ENCODE measurements at regions not wholly inside any gene's neighbourhood (a gene's known extent, or its start where the extent isn't known, plus 50 kb on each side); places are given as distances from the start of the nearest gene placed in this dataset.
"Not testable (repeated sequence)": the region's sequence is repeated elsewhere in the genome, so short reads cannot be mapped to it uniquely, and the experiment has no call there.

DNA sequence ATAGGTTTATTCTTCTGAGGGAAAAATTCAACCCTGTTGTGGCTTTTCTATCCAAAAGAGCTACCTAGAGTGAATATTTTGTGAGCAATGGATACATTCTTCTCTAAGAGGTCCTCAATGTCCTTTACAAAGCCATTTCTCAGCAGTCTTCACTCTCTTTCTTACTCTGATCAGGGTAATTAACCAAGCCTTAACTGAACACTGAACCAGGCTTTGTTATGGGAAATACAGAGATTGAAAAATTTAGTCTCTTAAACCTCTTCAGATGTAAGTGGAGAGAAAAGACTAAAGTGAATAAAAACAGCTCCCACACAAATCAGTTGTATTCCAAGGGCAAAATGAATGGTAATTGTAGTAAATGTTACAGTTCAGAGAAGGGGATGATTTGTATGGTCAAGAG lies 64.0 kb upstream of the XIST start:
- H3K9me3 Mint-ChIP-seq (ENCODE audit: insufficient read depth): no peaks in the 10 kb centered on the region
- no peak overlapping the region for H3K27ac ChIP-seq (ENCODE audit: low read length in 2 of 2)
- no peak overlapping the region for H3K27ac Mint-ChIP-seq
- no peak overlapping the region for H3K9ac ChIP-seq (ENCODE audit: low read length)
- no peaks in the 10 kb centered on the region for H3K36me3 ChIP-seq (replicated peaks in 1 of 2; ENCODE audit: control extremely low read depth in 1 of 2, control insufficient read depth in 1 of 2, extremely low read depth in 1 of 2, insufficient read depth in 2 of 2, low read length in 1 of 2)
- H3K27me3 Mint-ChIP-seq: no peaks in the 10 kb centered on the region
- TF ChIP-seq, protein P1, sequence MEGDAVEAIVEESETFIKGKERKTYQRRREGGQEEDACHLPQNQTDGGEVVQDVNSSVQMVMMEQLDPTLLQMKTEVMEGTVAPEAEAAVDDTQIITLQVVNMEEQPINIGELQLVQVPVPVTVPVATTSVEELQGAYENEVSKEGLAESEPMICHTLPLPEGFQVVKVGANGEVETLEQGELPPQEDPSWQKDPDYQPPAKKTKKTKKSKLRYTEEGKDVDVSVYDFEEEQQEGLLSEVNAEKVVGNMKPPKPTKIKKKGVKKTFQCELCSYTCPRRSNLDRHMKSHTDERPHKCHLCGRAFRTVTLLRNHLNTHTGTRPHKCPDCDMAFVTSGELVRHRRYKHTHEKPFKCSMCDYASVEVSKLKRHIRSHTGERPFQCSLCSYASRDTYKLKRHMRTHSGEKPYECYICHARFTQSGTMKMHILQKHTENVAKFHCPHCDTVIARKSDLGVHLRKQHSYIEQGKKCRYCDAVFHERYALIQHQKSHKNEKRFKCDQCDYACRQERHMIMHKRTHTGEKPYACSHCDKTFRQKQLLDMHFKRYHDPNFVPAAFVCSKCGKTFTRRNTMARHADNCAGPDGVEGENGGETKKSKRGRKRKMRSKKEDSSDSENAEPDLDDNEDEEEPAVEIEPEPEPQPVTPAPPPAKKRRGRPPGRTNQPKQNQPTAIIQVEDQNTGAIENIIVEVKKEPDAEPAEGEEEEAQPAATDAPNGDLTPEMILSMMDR (IDR thresholded peaks at IDR 0.05): no peak
- no peak for TF ChIP-seq EZH2 (IDR thresholded peaks at IDR 0.05; ENCODE audit: borderline replicate concordance, insufficient read depth, low read depth, low read length, poor library complexity, severe bottlenecking)
- no peaks in the 10 kb centered on the region for H3K4me1 Mint-ChIP-seq
- DNase-seq (no peak), ATAC-seq (ENCODE audit: low read depth) (no peak)
- no peaks in the 10 kb centered on the region for H4K20me1 ChIP-seq (ENCODE audit: control insufficient read depth, insufficient read depth, low read length, poor library complexity, severe bottlenecking)
- no peaks in the 10 kb centered on the region for H3K4me1 ChIP-seq (ENCODE audit: control insufficient read depth in 2 of 2, insufficient read depth in 2 of 2, low read length in 2 of 2)
- no peak overlapping the region for H3K4me2 ChIP-seq (replicated peaks; ENCODE audit: low read depth, low read length, poor library complexity, severe bottlenecking)
- no peaks in the 10 kb centered on the region for H3K27me3 ChIP-seq (replicated peaks in 1 of 4; ENCODE audit: control extremely low read depth in 1 of 4, control insufficient read depth in 3 of 4, insufficient read depth in 4 of 4, low read length in 3 of 4)
- no peak overlapping the region for H3K4me3 ChIP-seq (ENCODE audit: control extremely low read depth in 1 of 5, extremely low read depth in 1 of 5, insufficient read depth in 1 of 5, low read depth in 2 of 5, low read length in 4 of 5)
- H3K79me2 ChIP-seq (ENCODE audit: control insufficient read depth, insufficient read depth, low read length): no peaks in the 10 kb centered on the region
- H3K9me3 ChIP-seq (ENCODE audit: control extremely low read depth in 1 of 3, control insufficient read depth in 2 of 3, insufficient read depth in 1 of 3, low read length in 2 of 3): no peaks in the 10 kb centered on the region
- intact Hi-C loops (cut with micrococcal nuclease): no loop called here
- no peak overlapping the region for H3K4me3 Mint-ChIP-seq
- no peak overlapping the region for H2AFZ ChIP-seq (ENCODE audit: insufficient read depth, low read depth, low read length, poor library complexity, severe bottlenecking)
- CTCF ChIA-PET: no interaction called here
- POLR2A ChIA-PET: no interaction called here

DNA sequence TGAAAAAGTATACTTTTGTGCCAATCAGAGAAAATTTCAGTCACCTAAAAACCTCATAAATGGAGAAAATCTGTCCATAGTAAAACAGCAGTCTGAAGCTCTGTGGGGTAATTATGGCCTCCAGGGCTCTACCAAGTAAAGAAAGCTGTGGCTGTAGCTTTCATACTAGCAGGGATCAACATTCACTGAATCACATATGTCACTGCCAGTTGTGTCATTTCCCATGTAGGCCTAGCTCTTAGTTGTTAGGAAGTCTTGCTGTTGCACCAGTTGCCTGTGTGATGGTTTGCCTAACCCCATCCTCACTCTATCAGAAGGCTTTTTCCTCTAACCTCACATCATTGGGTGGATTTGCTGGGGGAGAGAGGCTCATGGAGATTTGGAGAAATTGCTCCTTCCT lies 62.3 kb upstream of the XIST start:
- H3K27me3 ChIP-seq (replicated peaks in 1 of 4; ENCODE audit: control extremely low read depth in 1 of 4, control insufficient read depth in 3 of 4, insufficient read depth in 4 of 4, low read length in 3 of 4); H3K4me1 ChIP-seq (ENCODE audit: control insufficient read depth in 2 of 2, insufficient read depth in 2 of 2, low read length in 2 of 2); H3K9ac ChIP-seq (ENCODE audit: low read length); H3K27ac Mint-ChIP-seq; CTCF ChIA-PET; H3K4me2 ChIP-seq (replicated peaks; ENCODE audit: low read depth, low read length, poor library complexity, severe bottlenecking); POLR2A ChIA-PET; H3K9me3 Mint-ChIP-seq (ENCODE audit: insufficient read depth); DNase-seq; H3K4me3 ChIP-seq (ENCODE audit: control extremely low read depth in 1 of 5, extremely low read depth in 1 of 5, insufficient read depth in 1 of 5, low read depth in 2 of 5, low read length in 4 of 5); H3K27me3 Mint-ChIP-seq; H3K4me1 Mint-ChIP-seq; H3K9me3 ChIP-seq (ENCODE audit: control extremely low read depth in 1 of 3, control insufficient read depth in 2 of 3, insufficient read depth in 1 of 3, low read length in 2 of 3); H3K36me3 ChIP-seq (replicated peaks in 1 of 2; ENCODE audit: control extremely low read depth in 1 of 2, control insufficient read depth in 1 of 2, extremely low read depth in 1 of 2, insufficient read depth in 2 of 2, low read length in 1 of 2); intact Hi-C loops (cut with micrococcal nuclease); H4K20me1 ChIP-seq (ENCODE audit: control insufficient read depth, insufficient read depth, low read length, poor library complexity, severe bottlenecking); H2AFZ ChIP-seq (ENCODE audit: insufficient read depth, low read depth, low read length, poor library complexity, severe bottlenecking); H3K79me2 ChIP-seq (ENCODE audit: control insufficient read depth, insufficient read depth, low read length); ATAC-seq (ENCODE audit: low read depth); H3K4me3 Mint-ChIP-seq; H3K27ac ChIP-seq (ENCODE audit: low read length in 2 of 2): not testable (repeated sequence)
